Heart right ventricle (tissue), 16 donors: ENCODE measurements at regions not wholly inside any gene's neighbourhood (a gene's known extent, or its start where the extent isn't known, plus 50 kb on each side); places are given as distances from the start of the nearest gene placed in this dataset.

Experiments
- ATAC-seq, 8 donors: fragments of 200-7000 bp; cut with Tn5 transposase; one replicate each; pipeline ENCODE4 v1.9.1; 2020; ENCODE audit warnings: mild to moderate bottlenecking in 8 of 8, moderate library complexity in 8 of 8, moderate number of reproducible peaks in 1 of 8
- DNase-seq, 2 donors: peaks; one replicate each; pipeline ENCODE4 v3.0.0-alpha.2; 2020
- H3K27ac ChIP-seq, 10 donors: fragments of 200-600 bp; sonication (generic) in 2 of 10; one replicate each; pipeline versions ENCODE4 v1.5.0 to v1.8.0; 2020 to 2022; ENCODE audit warnings: mild to moderate bottlenecking in 3 of 10
- H3K27me3 ChIP-seq, 7 donors: fragments of 200-600 bp; one replicate each; pipeline ENCODE4 v1.8.0; 2021 to 2022; ENCODE audit warnings: mild to moderate bottlenecking in 2 of 7
- H3K36me3 ChIP-seq, 9 donors: fragments of 200-600 bp; sonication (generic) in 1 of 9; one replicate each; pipeline versions ENCODE4 v1.5.0 to v1.8.0; 2020 to 2022; ENCODE audit warnings: mild to moderate bottlenecking in 2 of 9
- H3K4me1 ChIP-seq, 9 donors: fragments of 200-600 bp; sonication (generic) in 1 of 9; one replicate each; pipeline versions ENCODE4 v1.5.0 to v1.8.0; 2020 to 2022; ENCODE audit warnings: mild to moderate bottlenecking in 4 of 9
- H3K4me3 ChIP-seq, 10 donors: fragments of 200-600 bp; sonication (generic) in 2 of 10; one replicate each; pipeline versions ENCODE4 v1.5.0 to v1.8.0; 2020 to 2022; ENCODE audit warnings: mild to moderate bottlenecking in 7 of 10, moderate library complexity in 2 of 10
- H3K9me3 ChIP-seq, 11 donors: fragments of 200-600 bp in 10 of 11; sonication (generic) in 2 of 11; one replicate each; pipeline versions ENCODE4 v1.5.0 to v1.8.0; 2013 to 2022; ENCODE audit warnings: mild to moderate bottlenecking in 2 of 11, control low read depth in 1 of 11, moderate library complexity in 1 of 11
- WGBS, 2 donors: extraction: QIAGEN DNeasy Blood & Tissue Kit; methylation state at CpG; one replicate each; pipeline ENCODE4 v1.1.7; 2013; ENCODE audit warnings: inconsistent platforms in 1 of 2; 5-methylcytosine and 5-hydroxymethylcytosine counted together
- intact Hi-C, 10 donors: fragments of 100-400 bp; cut with DNase I; formaldehyde crosslinking; loops; one replicate each; pipeline versions ENCODE4 v1.11.1 to v1.14.2; 2022
- TF ChIP-seq, protein P1 (sequence below), 9 donors: fragments of 200-600 bp; sonication (generic) in 2 of 9; IDR thresholded peaks; one replicate each; pipeline versions ENCODE4 v1.5.0 to v1.8.0; 2021 to 2022; ENCODE audit warnings: antibody characterized with exemption in 9 of 9, mild to moderate bottlenecking in 5 of 9, moderate library complexity in 1 of 9
- donor health status: Arrhythmogenic right ventricular cardiomyopathy.
- donor health status: ischemic (EF 13 %, LVEDD 7.1; RV severe dilation, severe dysfunction).
- donor health status: healthy with polysubstance abuse.
- donor health status: DM: no; HTN: yes; CAD: no.
- donor health status: DM: no; HTN: no; CAD: no.
- donor health status: ischemic (EF 25% LVEDD 6.9; RV normal size, moderate dysfunction).
- donor health status: ischemic (EF 25% LVEDD 5.7; RV mildly dilated, moderate dysfunction).
- donor health status: healthy.
- donor health status: DM: yes; HTN: yes; CAD: no.
- donor health status: Ischemic cardiomyopathy.
- donor health status: ischemic (EF 35%, LVEDD 5.7; RV mildly dilated, moderate dysfunction).
- donor health status: nonischemic (EF 11% LVEDD 7.7; RV severe dilation, severe dysfunction).
- donor health status: DM: yes; HTN: yes; CAD: no.
- donor health status: PGD.
- donor health status: ischemic (EF 29% LVEDD 5.4; RV normal size, mild dysfunction).
- donor health status: nonischemic (EF 23%, LVEDD 6.1; RV moderate dilation, normal function).

DNA sequence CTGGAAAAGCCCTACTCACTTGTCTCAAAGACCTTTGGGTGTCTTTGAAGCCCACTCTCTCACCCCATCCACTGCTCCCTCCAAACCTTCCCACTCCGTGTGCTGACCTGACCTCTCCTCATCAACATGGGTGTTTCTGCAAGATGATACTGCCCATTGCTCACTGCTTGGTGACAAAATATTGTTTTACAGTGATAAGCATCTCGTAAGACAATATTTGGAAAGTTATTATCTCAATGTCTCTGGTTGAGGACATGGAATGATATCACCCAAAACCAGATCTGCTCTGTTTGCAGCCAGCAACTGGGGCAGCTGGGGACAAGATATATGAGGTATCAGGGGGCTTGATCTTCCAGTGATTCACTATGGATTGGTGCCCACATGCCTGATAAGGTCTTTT, 195.8 kb downstream of the SALL1 start:
- TF ChIP-seq, protein P1, sequence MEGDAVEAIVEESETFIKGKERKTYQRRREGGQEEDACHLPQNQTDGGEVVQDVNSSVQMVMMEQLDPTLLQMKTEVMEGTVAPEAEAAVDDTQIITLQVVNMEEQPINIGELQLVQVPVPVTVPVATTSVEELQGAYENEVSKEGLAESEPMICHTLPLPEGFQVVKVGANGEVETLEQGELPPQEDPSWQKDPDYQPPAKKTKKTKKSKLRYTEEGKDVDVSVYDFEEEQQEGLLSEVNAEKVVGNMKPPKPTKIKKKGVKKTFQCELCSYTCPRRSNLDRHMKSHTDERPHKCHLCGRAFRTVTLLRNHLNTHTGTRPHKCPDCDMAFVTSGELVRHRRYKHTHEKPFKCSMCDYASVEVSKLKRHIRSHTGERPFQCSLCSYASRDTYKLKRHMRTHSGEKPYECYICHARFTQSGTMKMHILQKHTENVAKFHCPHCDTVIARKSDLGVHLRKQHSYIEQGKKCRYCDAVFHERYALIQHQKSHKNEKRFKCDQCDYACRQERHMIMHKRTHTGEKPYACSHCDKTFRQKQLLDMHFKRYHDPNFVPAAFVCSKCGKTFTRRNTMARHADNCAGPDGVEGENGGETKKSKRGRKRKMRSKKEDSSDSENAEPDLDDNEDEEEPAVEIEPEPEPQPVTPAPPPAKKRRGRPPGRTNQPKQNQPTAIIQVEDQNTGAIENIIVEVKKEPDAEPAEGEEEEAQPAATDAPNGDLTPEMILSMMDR (IDR thresholded peaks at IDR 0.05), result no peak
- H3K9me3 ChIP-seq, result no peaks in the 10 kb centered on the region
- DNase-seq (no peak), ATAC-seq (no peak)
- H3K27ac ChIP-seq, result no peak overlapping the region
- H3K27me3 ChIP-seq, result peaks cover 0 to 10% (median 0%) of the 10 kb centered on the region in 7 donors
- H3K36me3 ChIP-seq, result no peaks in the 10 kb centered on the region
- intact Hi-C loops, result no loop called here
- WGBS, 2 donors, result 50 to 54% methylated on average over 2 of the region's 2 CpGs
- no peaks in the 10 kb centered on the region for H3K4me1 ChIP-seq
- no peak overlapping the region for H3K4me3 ChIP-seq

DNA sequence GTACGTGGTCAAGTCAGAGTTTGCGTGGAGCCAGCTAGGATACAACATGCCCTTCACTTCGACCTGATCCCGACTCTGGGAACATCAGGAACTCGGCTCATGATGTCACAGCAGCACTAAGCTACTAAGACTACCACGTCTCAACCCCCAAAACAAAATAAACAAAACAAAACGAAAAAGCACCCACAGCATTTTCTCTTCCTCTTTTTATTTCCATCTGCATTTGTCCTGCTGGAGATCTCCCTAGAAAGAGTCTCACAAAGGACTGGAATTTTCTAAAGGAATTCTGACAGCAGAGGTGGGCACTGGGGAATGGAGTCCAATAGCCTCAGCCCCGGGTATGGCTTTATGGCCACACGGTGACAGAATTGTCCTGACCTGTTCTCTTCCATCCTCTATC, 196.6 kb downstream of the SALL1 start:
- DNase-seq (no peak), ATAC-seq (no peak)
- Histone ChIP-seq H3K9me3 (no peaks in the 10 kb centered on the region), H3K4me1 (no peaks in the 10 kb centered on the region), H3K27ac (no peak overlapping the region), H3K4me3 (no peak overlapping the region), H3K27me3 (peaks cover 0 to 14% (median 0%) of the 10 kb centered on the region in 7 donors), H3K36me3 (no peaks in the 10 kb centered on the region)
- intact Hi-C loops, result no loop called here
- TF ChIP-seq, protein P1 (IDR thresholded peaks at IDR 0.05), result no peak
- 67 to 69% methylated on average over 9 of the region's 9 CpGs for WGBS, 2 donors

GRCh38 chr16:50953290-50953689, 197.8 kb downstream of the SALL1 start:
- Histone ChIP-seq H3K27ac (no peak overlapping the region), H3K4me1 (no peaks in the 10 kb centered on the region), H3K9me3 (no peaks in the 10 kb centered on the region), H3K27me3 (peaks cover 0 to 14% (median 0%) of the 10 kb centered on the region in 7 donors), H3K36me3 (no peaks in the 10 kb centered on the region), H3K4me3 (no peak overlapping the region)
- ATAC-seq (no peak), DNase-seq (no peak)
- WGBS, 2 donors, result 80% methylated on average over 2 of the region's 2 CpGs
- TF ChIP-seq, protein P1 (IDR thresholded peaks at IDR 0.05), result no peak
- intact Hi-C loops, result no loop called here

GRCh38 chr16:50950955-50951354, 200.1 kb downstream of the SALL1 start:
- Histone ChIP-seq H3K36me3 (no peaks in the 10 kb centered on the region), H3K9me3 (no peaks in the 10 kb centered on the region), H3K27me3 (peaks cover 0 to 14% (median 0%) of the 10 kb centered on the region in 7 donors), H3K27ac (no peak overlapping the region), H3K4me3 (no peak overlapping the region), H3K4me1 (no peaks in the 10 kb centered on the region)
- WGBS, 2 donors, result 61 to 63% methylated on average over 3 of the region's 3 CpGs
- intact Hi-C loops, result no loop called here
- no peak for DNase-seq
- TF ChIP-seq, protein P1 (IDR thresholded peaks at IDR 0.05), result no peak
- ATAC-seq, result no peak
